H9 (cell line): ENCODE measurements at regions not wholly inside any gene's neighbourhood (a gene's known extent, or its start where the extent isn't known, plus 50 kb on each side); places are given as distances from the start of the nearest gene placed in this dataset.

Source experiments
- DNase-seq: peaks from one replicate; pipeline ENCODE4 v3.0.0-alpha.2; 2017
- H2AFZ ChIP-seq: one replicate; pipeline ENCODE4 v1.6.1; 2013; ENCODE audit warnings: mild to moderate bottlenecking, low read length, control low read depth, moderate library complexity
- H2AK5ac ChIP-seq: 2 replicates; pipeline ENCODE4 v1.6.1; 2013; ENCODE audit warnings: low read length, control low read depth, mixed read lengths; ENCODE audit not compliant: insufficient read length
- H2BK120ac ChIP-seq: one replicate; pipeline ENCODE4 v1.6.1; 2013; ENCODE audit warnings: low read depth, mild to moderate bottlenecking, low read length, control low read depth, inconsistent platforms; ENCODE audit not compliant: poor library complexity, severe bottlenecking
- H2BK12ac ChIP-seq: 2 replicates; pipeline ENCODE4 v1.6.1; 2013; ENCODE audit warnings: low read length, control low read depth, mixed read lengths, low read depth; ENCODE audit not compliant: insufficient read length
- H2BK15ac ChIP-seq: 2 replicates; pipeline ENCODE4 v1.6.1; 2013; ENCODE audit warnings: low read depth, low read length, control low read depth
- H2BK20ac ChIP-seq: one replicate; pipeline ENCODE4 v1.6.1; 2013; ENCODE audit warnings: low read depth, mild to moderate bottlenecking, low read length, control low read depth, inconsistent platforms; ENCODE audit not compliant: poor library complexity, severe bottlenecking
- H2BK5ac ChIP-seq: 2 replicates; pipeline ENCODE4 v1.6.1; 2013; ENCODE audit warnings: low read length, control low read depth, mixed read lengths; ENCODE audit not compliant: insufficient read length
- H3K14ac ChIP-seq: 2 replicates; pipeline ENCODE4 v1.6.1; 2013; ENCODE audit warnings: low read length, control low read depth; ENCODE audit not compliant: insufficient read depth
- H3K18ac ChIP-seq: 2 replicates; pipeline ENCODE4 v1.6.1; 2013; ENCODE audit warnings: low read depth, mild to moderate bottlenecking, mixed read lengths, low read length, control low read depth; ENCODE audit not compliant: insufficient read length
- H3K23ac ChIP-seq: 2 replicates; pipeline ENCODE4 v1.6.1; 2013; ENCODE audit warnings: low read length, control low read depth, mixed read lengths, low read depth; ENCODE audit not compliant: insufficient read length
- H3K23me2 ChIP-seq: 2 replicates; pipeline ENCODE4 v1.6.1; 2013; ENCODE audit warnings: low read depth, mild to moderate bottlenecking, mixed read lengths, low read length, control low read depth; ENCODE audit not compliant: insufficient read length, poor library complexity, severe bottlenecking
- H3K27ac ChIP-seq: 2 replicates; pipeline ENCODE4 v1.5.1; 2013; ENCODE audit warnings: low read length, control low read depth, mixed read lengths, low read depth; ENCODE audit not compliant: insufficient read length
- H3K27me3 ChIP-seq: 2 replicates; pipeline ENCODE4 v1.6.1; 2013; ENCODE audit warnings: low read length, control low read depth, inconsistent platforms; ENCODE audit not compliant: insufficient read depth
- H3K4ac ChIP-seq: 2 replicates; pipeline ENCODE4 v1.6.1; 2013; ENCODE audit warnings: low read depth, mild to moderate bottlenecking, control low read depth, inconsistent platforms, low read length, moderate library complexity
- H3K4me1 ChIP-seq: 2 replicates; pipeline ENCODE4 v1.6.1; 2013; ENCODE audit warnings: low read length, control low read depth, inconsistent platforms; ENCODE audit not compliant: insufficient read depth
- H3K4me2 ChIP-seq: 2 replicates; pipeline ENCODE4 v1.6.1; 2013; ENCODE audit warnings: low read length, control low read depth, mixed read lengths; ENCODE audit not compliant: insufficient read length, insufficient read depth
- H3K56ac ChIP-seq: 2 replicates; pipeline ENCODE4 v1.6.1; 2013; ENCODE audit warnings: low read depth, mild to moderate bottlenecking, mixed read lengths, low read length, control low read depth; ENCODE audit not compliant: insufficient read length
- H3K79me1 ChIP-seq: 2 replicates; pipeline ENCODE4 v1.6.1; 2013; ENCODE audit warnings: low read depth, mild to moderate bottlenecking, moderate library complexity, low read length, control low read depth, inconsistent platforms; ENCODE audit not compliant: insufficient read depth, poor library complexity, severe bottlenecking
- H3K79me2 ChIP-seq: 2 replicates; pipeline ENCODE4 v1.6.1; 2013; ENCODE audit warnings: low read length, control low read depth, inconsistent platforms; ENCODE audit not compliant: insufficient read depth
- H3K9ac ChIP-seq: 2 replicates; pipeline ENCODE4 v1.6.1; 2013; ENCODE audit warnings: low read length, control low read depth, mixed read lengths; ENCODE audit not compliant: insufficient read length; ENCODE audit errors: extremely low read depth
- H3K9me3 ChIP-seq: one replicate; pipeline ENCODE4 v1.6.1; 2013; ENCODE audit warnings: low read depth, low read length, inconsistent platforms; ENCODE audit not compliant: control insufficient read depth
- H3T11ph ChIP-seq: one replicate; pipeline ENCODE4 v1.6.1; 2013; ENCODE audit warnings: mild to moderate bottlenecking, low read length, control low read depth, inconsistent platforms
- H4K20me1 ChIP-seq: one replicate; pipeline ENCODE4 v1.6.1; 2013; ENCODE audit not compliant: control insufficient read depth, insufficient read length, insufficient read depth
- H4K5ac ChIP-seq: 2 replicates; pipeline ENCODE4 v1.6.1; 2013; ENCODE audit warnings: low read depth, mild to moderate bottlenecking, mixed read lengths, low read length, control low read depth; ENCODE audit not compliant: insufficient read length
- H4K8ac ChIP-seq: replicated peaks from 2 replicates; pipeline ENCODE4 v1.6.1; 2013; ENCODE audit warnings: low read length, control low read depth, mixed read lengths, low read depth; ENCODE audit not compliant: insufficient read length
- H4K91ac ChIP-seq: 2 replicates; pipeline ENCODE4 v1.6.1; 2013; ENCODE audit warnings: low read depth, mild to moderate bottlenecking, moderate library complexity, mixed read lengths, low read length, control low read depth; ENCODE audit not compliant: insufficient read length
- H3K27ac Mint-ChIP-seq, 3 experiments: 2 replicates in 2 of 3; 3 replicates in 1 of 3; pipeline ENCODE4 v1.8.0; 2020 to 2021; ENCODE audit warnings: mixed read lengths in 3 of 3, mild to moderate bottlenecking in 1 of 3, moderate library complexity in 1 of 3
- H3K27me3 Mint-ChIP-seq: 2 replicates; pipeline ENCODE4 v1.8.0; 2021; ENCODE audit warnings: low read depth, mild to moderate bottlenecking, moderate library complexity, mixed read lengths
- H3K36me3 Mint-ChIP-seq, 3 experiments: 2 replicates in 2 of 3; 3 replicates in 1 of 3; pipeline ENCODE4 v1.8.0; 2020 to 2021; ENCODE audit warnings: low read depth in 3 of 3, mixed read lengths in 3 of 3; ENCODE audit not compliant: insufficient read depth in 1 of 3
- H3K4me1 Mint-ChIP-seq, 2 experiments: 2 replicates each; pipeline ENCODE4 v1.8.0; 2020; ENCODE audit warnings: mixed read lengths in 2 of 2
- H3K4me3 Mint-ChIP-seq, 2 experiments: 2 replicates in 1 of 2; 3 replicates in 1 of 2; pipeline ENCODE4 v1.8.0; 2020 to 2021; ENCODE audit warnings: mild to moderate bottlenecking in 2 of 2, mixed read lengths in 2 of 2, moderate library complexity in 1 of 2
- H3K9me3 Mint-ChIP-seq, 2 experiments: 2 replicates in 1 of 2; 3 replicates in 1 of 2; pipeline ENCODE4 v1.8.0; 2020; ENCODE audit warnings: mild to moderate bottlenecking in 2 of 2, mixed read lengths in 2 of 2, moderate library complexity in 1 of 2
- WGBS: extraction: QIAGEN DNeasy Blood & Tissue Kit; methylation state at CpG from one replicate; pipeline ENCODE4 v1.1.7; 2013; ENCODE audit warnings: missing lambda C conversion rate, low lambda C conversion rate, mixed read lengths; ENCODE audit not compliant: insufficient read length; ENCODE audit errors: extremely low coverage; 5-methylcytosine and 5-hydroxymethylcytosine counted together
- TF ChIP-seq, protein P1 (sequence below): fragments of 200-600 bp; sonication (generic); conservative IDR thresholded peaks from 3 replicates; pipeline ENCODE4 v1.8.0; 2021; ENCODE audit warnings: antibody characterized with exemption, mild to moderate bottlenecking

- Histone ChIP-seq H3K4ac (no peak overlapping the region), H2AK5ac (no peak overlapping the region), H2BK12ac (no peak overlapping the region), H2AFZ (no peak overlapping the region), H2BK120ac (no peak overlapping the region), H2BK15ac (no peak overlapping the region), H3T11ph (no peak overlapping the region), H4K8ac (no peak overlapping the region), H3K27ac (no peak overlapping the region), H3K9me3 (no peaks in the 10 kb centered on the region), H3K14ac (no peak overlapping the region), H4K5ac (no peak overlapping the region), H3K9ac (no peak overlapping the region), H4K20me1 (no peaks in the 10 kb centered on the region), H3K18ac (no peak overlapping the region), H3K4me2 (no peak overlapping the region), H3K4me1 (no peaks in the 10 kb centered on the region), H2BK5ac (no peak overlapping the region), H3K79me2 (no peaks in the 10 kb centered on the region), H3K23ac (no peak overlapping the region), H2BK20ac (no peak overlapping the region), H3K56ac (no peak overlapping the region), H4K91ac (no peak overlapping the region), H3K23me2 (no peaks in the 10 kb centered on the region), H3K27me3 (no peaks in the 10 kb centered on the region), H3K79me1 (no peaks in the 10 kb centered on the region)
- Mint-ChIP-seq H3K27ac (no peak overlapping the region), H3K4me3 (no peak overlapping the region), H3K9me3 (0 out of 5 replicates have a peak, but pooled peaks cover 0 to 2% of the 10 kb centered on the region in 2 experiments), H3K36me3 (no peaks in the 10 kb centered on the region), H3K27me3 (peaks cover 5% of the 10 kb centered on the region; the same call in 1 of the 2 replicates), H3K4me1 (no peaks in the 10 kb centered on the region)
- no peak for DNase-seq
- TF ChIP-seq, protein P1, sequence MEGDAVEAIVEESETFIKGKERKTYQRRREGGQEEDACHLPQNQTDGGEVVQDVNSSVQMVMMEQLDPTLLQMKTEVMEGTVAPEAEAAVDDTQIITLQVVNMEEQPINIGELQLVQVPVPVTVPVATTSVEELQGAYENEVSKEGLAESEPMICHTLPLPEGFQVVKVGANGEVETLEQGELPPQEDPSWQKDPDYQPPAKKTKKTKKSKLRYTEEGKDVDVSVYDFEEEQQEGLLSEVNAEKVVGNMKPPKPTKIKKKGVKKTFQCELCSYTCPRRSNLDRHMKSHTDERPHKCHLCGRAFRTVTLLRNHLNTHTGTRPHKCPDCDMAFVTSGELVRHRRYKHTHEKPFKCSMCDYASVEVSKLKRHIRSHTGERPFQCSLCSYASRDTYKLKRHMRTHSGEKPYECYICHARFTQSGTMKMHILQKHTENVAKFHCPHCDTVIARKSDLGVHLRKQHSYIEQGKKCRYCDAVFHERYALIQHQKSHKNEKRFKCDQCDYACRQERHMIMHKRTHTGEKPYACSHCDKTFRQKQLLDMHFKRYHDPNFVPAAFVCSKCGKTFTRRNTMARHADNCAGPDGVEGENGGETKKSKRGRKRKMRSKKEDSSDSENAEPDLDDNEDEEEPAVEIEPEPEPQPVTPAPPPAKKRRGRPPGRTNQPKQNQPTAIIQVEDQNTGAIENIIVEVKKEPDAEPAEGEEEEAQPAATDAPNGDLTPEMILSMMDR: no peak
- no CpG with 5 or more reads among the region's 5 CpGs for WGBS
Measured at GRCh38 chr15:98230975-98231374, 270.5 kb downstream of the ARRDC4 start.
